Breast epithelium (tissue), 3 donors: ENCODE measurements at regions not wholly inside any gene's neighbourhood (a gene's known extent, or its start where the extent isn't known, plus 50 kb on each side); places are given as distances from the start of the nearest gene placed in this dataset.

ENCODE experiments used
- CTCF ChIP-seq, 3 donors: fragments of 450-650 bp; IDR thresholded peaks; one replicate each; pipeline ENCODE4 v1.5.1; 2016 to 2017; ENCODE audit warnings: antibody characterized with exemption in 3 of 3, mild to moderate bottlenecking in 3 of 3, moderate library complexity in 3 of 3
- POLR2A ChIP-seq: fragments of 450-650 bp; IDR thresholded peaks from one replicate; pipeline ENCODE4 v1.6.1; 2016; ENCODE audit warnings: antibody characterized with exemption, mild to moderate bottlenecking, moderate library complexity
- POLR2AphosphoS5 ChIP-seq, 3 donors: sonication (generic); formaldehyde crosslinking; IDR thresholded peaks; one replicate each; pipeline ENCODE4 v1.6.1; 2017; ENCODE audit warnings: antibody characterized with exemption in 3 of 3

GRCh38 chr7:84281518-84281917, 86.9 kb upstream of the SEMA3A start:
- TF ChIP-seq CTCF (IDR thresholded peaks at IDR 0.05) (no peak), POLR2A (no peak), POLR2AphosphoS5 (IDR thresholded peaks at IDR 0.05) (no peak)
